SKM-1 (cell line): ENCODE measurements at regions not wholly inside any gene's neighbourhood (a gene's known extent, or its start where the extent isn't known, plus 50 kb on each side); places are given as distances from the start of the nearest gene placed in this dataset.
A peak's percentile ranks its signal among the peaks of the same experiment; 100 is the strongest.

ENCODE experiments used
- DNase-seq: peaks from one replicate; lab custom pipeline; 2025; ENCODE audit not compliant: unreplicated experiment; lab: John Stamatoyannopoulos, UW

- no peak for DNase-seq
Measured at GRCh38 chr6:165229216-165229615, 80.2 kb downstream of the C6orf118 start.

GRCh38 chr6:165227644-165228329, 81.6 kb downstream of the C6orf118 start:
- DNase-seq = no peak

- DNase-seq = no peak
Measured at GRCh38 chr6:165223736-165224135, 85.7 kb downstream of the C6orf118 start.

- no peak for DNase-seq
Measured at GRCh38 chr6:165223101-165223500, 86.3 kb downstream of the C6orf118 start.

- DNase-seq = no peak
Measured at GRCh38 chr6:165222315-165223025, 86.9 kb downstream of the C6orf118 start.

GRCh38 chr6:165220045-165220444, 89.4 kb downstream of the C6orf118 start:
- no peak for DNase-seq

GRCh38 chr6:165219629-165220028, 89.8 kb downstream of the C6orf118 start:
- no peak for DNase-seq

- no peak for DNase-seq
Measured at GRCh38 chr6:165218829-165219228, 90.6 kb downstream of the C6orf118 start.

- DNase-seq = no peak
Measured at GRCh38 chr6:165206798-165207197, 102.6 kb downstream of the C6orf118 start.

- DNase-seq = no peak
Measured at GRCh38 chr6:165205632-165206031, 103.8 kb downstream of the C6orf118 start.

- no peak for DNase-seq
Measured at GRCh38 chr6:165204807-165205545, 104.4 kb downstream of the C6orf118 start.

- DNase-seq = no peak
Measured at GRCh38 chr6:165200178-165200577, 109.2 kb downstream of the C6orf118 start.

- DNase-seq = no peak
Measured at GRCh38 chr6:165191461-165191860, 117.9 kb downstream of the C6orf118 start.

GRCh38 chr6:165186441-165187205, 122.8 kb downstream of the C6orf118 start:
- DNase-seq = no peak

GRCh38 chr6:165186041-165186440, 123.4 kb downstream of the C6orf118 start:
- no peak for DNase-seq

GRCh38 chr6:165184192-165184979, 125.0 kb downstream of the C6orf118 start:
- peak; percentile 49 for DNase-seq

GRCh38 chr6:165183496-165184140, 125.8 kb downstream of the C6orf118 start:
- DNase-seq = no peak

GRCh38 chr6:165183071-165183470, 126.3 kb downstream of the C6orf118 start:
- DNase-seq = no peak

GRCh38 chr6:165181951-165182414, 127.4 kb downstream of the C6orf118 start:
- DNase-seq = no peak

- no peak for DNase-seq
Measured at GRCh38 chr6:165178056-165178455, 131.3 kb downstream of the C6orf118 start.
